Muscle layer of duodenum (tissue), 2 donors: ENCODE measurements at regions not wholly inside any gene's neighbourhood (a gene's known extent, or its start where the extent isn't known, plus 50 kb on each side); places are given as distances from the start of the nearest gene placed in this dataset.
"Not testable (repeated sequence)": the region's sequence is repeated elsewhere in the genome, so short reads cannot be mapped to it uniquely, and the experiment has no call there.

Source experiments
- H3K27ac ChIP-seq: one replicate; pipeline ENCODE4 v1.7.0; 2013; ENCODE audit warnings: mild to moderate bottlenecking, low read length
- H3K27me3 ChIP-seq: one replicate; pipeline ENCODE4 v1.7.0; 2013; ENCODE audit warnings: low read depth, mild to moderate bottlenecking, control low read depth, low read length
- H3K36me3 ChIP-seq, 2 donors: one replicate each; pipeline ENCODE4 v1.7.0; 2013; ENCODE audit warnings: low read length in 2 of 2, control low read depth in 1 of 2, mild to moderate bottlenecking in 1 of 2; ENCODE audit not compliant: insufficient read depth in 2 of 2, control insufficient read depth in 1 of 2
- H3K4me1 ChIP-seq, 2 donors: one replicate each; pipeline ENCODE4 v1.7.0; 2013; ENCODE audit warnings: low read length in 2 of 2, mild to moderate bottlenecking in 2 of 2, control low read depth in 1 of 2, moderate library complexity in 1 of 2; ENCODE audit not compliant: insufficient read depth in 2 of 2, control insufficient read depth in 1 of 2
- H3K4me3 ChIP-seq, 2 donors: one replicate each; pipeline ENCODE4 v1.7.0; 2013; ENCODE audit warnings: low read length in 2 of 2, low read depth in 1 of 2, mild to moderate bottlenecking in 1 of 2
- H3K9me3 ChIP-seq, 2 donors: one replicate each; pipeline ENCODE4 v1.7.0; 2013; ENCODE audit warnings: low read length in 2 of 2, control low read depth in 1 of 2, mild to moderate bottlenecking in 1 of 2; ENCODE audit not compliant: control insufficient read depth in 1 of 2
- donor health status: healthy.

DNA sequence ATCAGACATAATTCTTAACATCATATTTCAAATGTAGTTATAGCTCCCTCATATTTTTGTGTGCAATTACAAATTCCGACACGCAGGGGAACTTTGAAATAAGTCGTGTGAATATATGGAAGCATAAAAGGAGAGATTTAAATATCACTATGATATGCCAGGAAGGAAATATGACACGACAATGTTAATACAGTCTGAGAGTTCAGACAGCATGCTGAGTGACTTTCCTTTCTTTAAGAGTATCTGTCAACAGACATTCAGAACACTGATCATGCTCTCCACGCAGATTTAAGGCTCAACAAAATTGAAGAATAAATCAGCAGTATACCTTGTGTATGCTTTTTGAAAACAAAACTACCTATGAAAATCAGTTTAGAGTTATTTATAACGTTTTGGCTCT, 232.6 kb upstream of the CARD18 start:
- no peaks in the 10 kb centered on the region for H3K36me3 ChIP-seq
- H3K9me3 ChIP-seq = peaks cover 0 to 10% of the 10 kb centered on the region in 2 donors
- H3K27me3 ChIP-seq = no peaks in the 10 kb centered on the region
- no peaks in the 10 kb centered on the region for H3K4me1 ChIP-seq
- no peak overlapping the region for H3K4me3 ChIP-seq
- no peak overlapping the region for H3K27ac ChIP-seq

DNA sequence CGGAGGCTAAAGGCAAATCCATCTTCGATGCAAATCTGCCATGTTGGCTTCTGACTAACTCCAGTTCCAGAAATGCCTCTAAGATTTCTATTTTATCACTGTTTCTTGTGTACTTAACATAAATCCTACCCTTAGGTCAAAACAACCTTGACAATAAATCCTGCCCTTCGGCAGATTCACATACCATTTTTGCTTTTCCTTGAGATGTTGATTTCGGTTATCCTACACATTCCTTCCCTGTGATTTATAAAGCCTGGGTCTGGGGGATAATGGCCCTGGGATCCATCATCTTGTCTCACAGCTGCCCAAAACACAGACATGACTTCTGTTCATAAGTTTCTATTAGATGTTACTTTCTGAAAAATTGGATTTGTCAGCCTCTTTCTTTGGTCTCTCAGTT, 231.7 kb upstream of the CARD18 start:
- no peaks in the 10 kb centered on the region for H3K4me1 ChIP-seq
- H3K27me3 ChIP-seq = no peaks in the 10 kb centered on the region
- peaks cover 0 to 5% of the 10 kb centered on the region in 2 donors for H3K9me3 ChIP-seq
- no peak overlapping the region for H3K27ac ChIP-seq
- H3K36me3 ChIP-seq = no peaks in the 10 kb centered on the region
- H3K4me3 ChIP-seq = no peak overlapping the region

DNA sequence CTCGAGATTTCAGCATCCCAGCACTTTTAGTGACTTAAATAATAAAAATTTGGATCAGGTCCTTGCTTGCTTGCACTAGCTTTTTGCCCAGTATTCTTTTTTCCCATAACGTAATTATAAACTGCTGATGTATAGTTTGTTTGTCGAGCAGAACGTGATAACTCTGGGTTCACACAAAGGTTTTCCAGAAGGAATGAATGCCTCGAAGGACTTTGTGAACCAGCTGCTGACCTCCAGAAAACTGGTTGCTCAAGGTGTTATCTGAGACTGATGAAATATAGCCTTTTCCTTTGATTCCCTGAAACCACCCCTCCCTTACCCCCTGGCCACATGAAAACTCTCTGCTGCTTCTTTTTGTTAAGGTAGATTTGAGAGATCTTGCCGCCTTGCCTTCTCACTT, 229.1 kb upstream of the CARD18 start:
- no peak overlapping the region for H3K4me3 ChIP-seq
- no peak overlapping the region for H3K27ac ChIP-seq
- no peaks in the 10 kb centered on the region for H3K36me3 ChIP-seq
- no peaks in the 10 kb centered on the region for H3K27me3 ChIP-seq
- H3K9me3 ChIP-seq = no peaks in the 10 kb centered on the region
- no peaks in the 10 kb centered on the region for H3K4me1 ChIP-seq

DNA sequence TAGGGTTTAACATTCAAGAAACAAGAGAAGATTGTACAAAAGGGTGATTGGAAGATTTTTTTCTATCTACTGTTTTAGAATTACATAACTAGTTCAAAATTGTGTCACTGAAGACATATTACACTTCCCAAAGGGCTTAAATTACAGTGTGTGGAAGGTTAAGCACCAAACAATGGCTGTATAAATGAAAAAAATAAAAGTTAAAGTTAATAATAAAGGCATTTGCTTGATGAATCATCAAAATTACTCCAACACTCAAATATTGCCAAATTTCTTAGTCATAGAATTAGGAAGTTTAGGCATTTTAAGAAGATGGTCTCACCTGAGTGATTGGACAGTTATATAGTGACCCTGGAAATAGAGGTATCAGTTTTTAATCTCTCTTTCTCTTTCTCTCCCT, 227.6 kb upstream of the CARD18 start:
- H3K36me3 ChIP-seq = no peaks in the 10 kb centered on the region
- H3K9me3 ChIP-seq = no peaks in the 10 kb centered on the region
- no peaks in the 10 kb centered on the region for H3K4me1 ChIP-seq
- H3K27ac ChIP-seq = no peak overlapping the region
- no peaks in the 10 kb centered on the region for H3K27me3 ChIP-seq
- H3K4me3 ChIP-seq = no peak overlapping the region

DNA sequence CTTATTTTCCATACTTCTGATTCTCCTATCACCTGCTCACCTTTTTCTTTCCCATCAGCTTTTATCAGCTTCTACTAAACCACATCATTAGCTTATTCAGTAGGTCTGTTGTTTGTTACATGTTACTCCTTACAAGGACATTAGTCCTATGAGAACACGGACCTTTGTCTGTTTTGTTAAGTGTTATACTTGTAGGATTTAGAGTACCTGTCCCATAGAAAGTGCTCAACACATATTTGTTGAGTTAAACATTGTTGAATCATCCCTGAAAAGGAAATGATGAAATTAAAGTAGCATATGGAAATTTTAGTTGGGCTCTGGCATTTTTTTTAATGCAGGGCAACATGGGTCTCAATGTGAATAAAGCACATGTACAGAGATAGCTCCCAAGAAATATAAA, 222.1 kb upstream of the CARD18 start:
- Histone ChIP-seq H3K36me3 (no peaks in the 10 kb centered on the region), H3K9me3 (no peaks in the 10 kb centered on the region), H3K4me1 (no peaks in the 10 kb centered on the region), H3K27ac (no peak overlapping the region), H3K4me3 (no peak overlapping the region), H3K27me3 (no peaks in the 10 kb centered on the region)

DNA sequence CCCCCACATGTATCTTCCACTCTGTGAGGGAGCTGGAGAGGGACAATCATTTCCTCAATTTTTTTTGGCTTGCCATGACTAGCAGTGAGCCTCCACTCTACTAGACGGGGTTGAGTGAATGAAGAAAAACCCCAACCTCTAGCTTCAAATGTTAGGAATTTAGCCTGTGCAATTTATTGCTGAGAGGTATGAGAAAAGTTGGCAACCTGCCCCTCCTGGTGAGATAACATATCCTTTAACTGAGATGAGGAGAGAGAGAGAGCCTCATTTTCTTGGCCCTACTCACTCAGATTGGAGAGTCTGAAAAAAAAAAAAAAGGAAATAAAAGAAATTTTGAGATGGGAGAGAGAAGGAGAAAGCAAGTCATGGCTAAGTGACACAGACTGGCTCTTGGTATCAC, 218.2 kb upstream of the CARD18 start:
- H3K27ac ChIP-seq = no peak overlapping the region
- no peaks in the 10 kb centered on the region for H3K9me3 ChIP-seq
- no peaks in the 10 kb centered on the region for H3K36me3 ChIP-seq
- H3K27me3 ChIP-seq = no peaks in the 10 kb centered on the region
- no peak overlapping the region for H3K4me3 ChIP-seq
- H3K4me1 ChIP-seq = no peaks in the 10 kb centered on the region

DNA sequence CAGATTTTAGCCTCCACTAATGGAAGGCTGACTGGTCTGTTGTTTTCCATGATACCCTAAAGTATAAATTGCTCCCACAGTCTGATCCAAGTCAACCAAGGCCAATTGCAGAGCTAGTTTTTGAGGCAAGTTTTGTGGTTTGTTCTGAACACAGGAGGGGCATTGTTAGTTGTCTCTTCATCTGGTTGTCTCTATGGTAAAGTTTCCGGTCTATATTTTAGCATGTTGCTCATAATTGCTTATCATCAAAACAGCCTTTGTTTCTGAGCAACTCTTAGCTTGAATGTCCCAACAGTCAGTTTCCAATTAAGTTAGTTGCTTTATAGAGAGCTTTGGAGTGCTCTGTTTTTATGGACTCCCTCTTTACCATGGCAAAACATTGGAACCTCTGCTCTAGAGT, 217.6 kb upstream of the CARD18 start:
- Histone ChIP-seq H3K9me3 (no peaks in the 10 kb centered on the region), H3K27me3 (no peaks in the 10 kb centered on the region), H3K36me3 (no peaks in the 10 kb centered on the region), H3K4me3 (no peak overlapping the region), H3K4me1 (no peaks in the 10 kb centered on the region), H3K27ac (no peak overlapping the region)

DNA sequence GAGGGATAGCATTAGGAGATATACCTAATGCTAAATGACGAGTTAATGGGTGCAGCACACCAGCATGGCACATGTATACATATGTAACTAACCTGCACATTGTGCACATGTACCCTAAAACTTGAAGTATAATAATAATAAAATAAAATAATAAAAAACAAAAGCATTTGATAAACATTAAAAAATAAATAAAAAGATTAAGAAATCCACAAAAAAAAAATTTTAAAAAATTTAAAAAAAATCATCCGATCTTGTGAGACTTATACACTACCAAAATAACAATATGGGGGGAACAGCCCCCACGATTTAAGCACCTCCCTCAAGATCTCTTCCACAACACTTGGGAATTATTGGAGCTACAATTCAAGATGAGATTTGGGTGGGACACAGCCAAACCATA, 210.3 kb upstream of the CARD18 start:
- not testable (repeated sequence) for H3K4me3 ChIP-seq, H3K9me3 ChIP-seq, H3K27ac ChIP-seq, H3K4me1 ChIP-seq, H3K36me3 ChIP-seq, H3K27me3 ChIP-seq

DNA sequence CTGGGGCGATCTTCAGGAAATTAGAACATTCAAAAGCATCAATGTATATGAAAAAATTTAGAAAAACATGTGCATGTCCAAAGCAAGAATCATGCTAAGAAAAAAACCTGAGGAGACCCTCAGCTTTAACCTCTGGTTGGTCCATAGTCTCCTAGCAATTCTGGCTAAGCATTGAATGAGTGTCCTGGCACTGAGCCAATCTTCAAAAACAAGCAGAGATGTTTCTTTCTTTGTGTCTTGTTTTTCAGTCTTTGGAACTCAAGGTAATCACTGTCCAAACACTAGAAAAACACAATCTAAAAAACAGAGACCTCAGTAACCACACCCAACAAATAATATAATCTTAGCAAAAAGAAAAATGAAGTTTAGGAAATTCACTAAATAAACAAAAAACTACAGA, 205.4 kb upstream of the CARD18 start:
- Histone ChIP-seq H3K36me3 (no peaks in the 10 kb centered on the region), H3K27ac (no peak overlapping the region), H3K9me3 (peaks cover 0 to 7% of the 10 kb centered on the region in 2 donors), H3K4me1 (no peaks in the 10 kb centered on the region), H3K27me3 (no peaks in the 10 kb centered on the region), H3K4me3 (no peak overlapping the region)

DNA sequence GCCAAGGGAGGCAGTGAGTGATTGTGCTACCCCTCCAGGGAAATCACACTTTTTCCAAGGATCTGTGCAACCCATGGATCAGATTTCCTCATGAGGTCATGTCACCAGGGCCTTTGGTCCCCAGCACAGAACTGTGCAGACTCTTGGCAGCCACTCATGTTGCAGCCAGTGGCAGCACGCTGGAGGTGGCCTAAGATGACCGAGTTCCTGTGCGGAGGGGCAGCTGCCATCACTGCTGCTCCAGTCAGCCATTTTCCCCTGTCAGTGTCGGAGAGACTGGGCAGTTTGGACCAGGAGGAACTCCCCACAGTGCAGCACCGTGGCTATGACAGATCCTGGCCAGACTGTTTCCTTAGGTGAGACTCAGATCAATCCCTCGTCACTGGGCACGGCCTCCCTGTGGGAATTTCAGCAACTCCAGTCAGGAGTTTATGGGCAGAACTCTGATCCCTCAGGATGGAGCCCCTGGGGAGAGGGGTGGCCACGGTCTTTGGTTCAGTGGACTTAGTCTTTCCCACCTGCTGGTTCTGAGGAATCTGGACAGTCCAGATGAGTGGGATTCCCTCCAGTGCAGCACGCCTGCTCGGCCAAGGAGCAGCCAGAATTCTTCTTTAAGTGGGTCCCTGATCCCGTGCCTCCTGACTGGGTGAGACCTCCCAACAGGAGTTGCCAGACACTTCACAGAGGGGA, 194.6 kb upstream of the CARD18 start:
- no peaks in the 10 kb centered on the region for H3K27me3 ChIP-seq
- H3K4me1 ChIP-seq = no peaks in the 10 kb centered on the region
- peaks cover 0 to 10% of the 10 kb centered on the region in 2 donors for H3K9me3 ChIP-seq
- H3K4me3 ChIP-seq = no peak overlapping the region
- H3K36me3 ChIP-seq = no peaks in the 10 kb centered on the region
- no peak overlapping the region for H3K27ac ChIP-seq

DNA sequence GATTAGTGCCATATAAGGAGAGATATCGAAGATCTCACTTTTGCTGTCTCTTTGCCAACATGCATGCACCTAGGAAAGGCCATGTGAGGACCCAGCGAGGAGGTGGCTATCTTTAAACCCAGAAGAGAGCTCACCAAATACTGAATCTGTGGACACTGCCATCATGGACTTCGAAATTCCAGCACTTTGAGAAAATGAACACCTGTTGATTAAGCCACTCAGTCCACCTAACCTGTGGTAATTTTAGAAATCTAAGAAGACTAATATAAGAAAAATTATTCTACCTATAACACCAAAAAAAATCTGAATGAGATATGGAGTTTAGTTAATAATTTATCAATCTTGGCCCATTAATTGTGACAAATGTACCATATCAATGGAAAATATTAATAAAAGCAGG, 193.6 kb upstream of the CARD18 start:
- H3K27me3 ChIP-seq = no peaks in the 10 kb centered on the region
- H3K9me3 ChIP-seq = peaks cover 0 to 8% of the 10 kb centered on the region in 2 donors
- no peak overlapping the region for H3K4me3 ChIP-seq
- H3K4me1 ChIP-seq = no peaks in the 10 kb centered on the region
- H3K36me3 ChIP-seq = no peaks in the 10 kb centered on the region
- no peak overlapping the region for H3K27ac ChIP-seq

DNA sequence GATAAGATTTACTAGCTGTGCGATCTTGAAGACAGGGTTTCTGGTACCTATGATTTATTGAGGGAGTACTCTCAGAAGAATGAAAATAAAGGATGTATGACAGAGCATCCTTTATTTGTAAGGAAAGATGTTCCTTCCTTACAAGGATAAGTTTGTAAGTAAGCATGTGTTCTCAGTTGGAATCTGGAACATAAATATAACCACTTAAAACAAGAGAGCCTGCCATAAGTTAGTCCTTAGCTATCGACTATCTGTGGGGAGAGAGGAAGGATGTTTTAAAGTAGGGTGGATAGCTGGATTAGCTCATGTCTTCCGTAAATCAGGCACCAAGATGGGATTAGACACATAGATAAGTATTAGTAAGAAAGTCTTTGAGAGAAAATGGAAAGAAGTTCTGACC, 192.6 kb upstream of the CARD18 start:
- no peaks in the 10 kb centered on the region for H3K36me3 ChIP-seq
- peaks cover 0 to 7% of the 10 kb centered on the region in 2 donors for H3K9me3 ChIP-seq
- no peak overlapping the region for H3K4me3 ChIP-seq
- no peak overlapping the region for H3K27ac ChIP-seq
- no peaks in the 10 kb centered on the region for H3K4me1 ChIP-seq
- no peaks in the 10 kb centered on the region for H3K27me3 ChIP-seq
